Fibroblast of villous mesenchyme (primary cell): ENCODE measurements at regions not wholly inside any gene's neighbourhood (a gene's known extent, or its start where the extent isn't known, plus 50 kb on each side); places are given as distances from the start of the nearest gene placed in this dataset.
"Not testable (repeated sequence)": the region's sequence is repeated elsewhere in the genome, so short reads cannot be mapped to it uniquely, and the experiment has no call there.

Experiments used
- DNase-seq: peaks from one replicate; pipeline ENCODE4 v3.0.0-alpha.2; 2010; ENCODE audit warnings: low read depth
- H3K4me3 ChIP-seq: 2 replicates; pipeline ENCODE4 v1.5.1; 2011; ENCODE audit warnings: low read depth, mild to moderate bottlenecking, low read length
- CTCF ChIP-seq: IDR thresholded peaks from 2 replicates; pipeline ENCODE4 v1.5.1; 2012; ENCODE audit warnings: low read depth, mild to moderate bottlenecking, low read length; ENCODE audit not compliant: insufficient read depth

- TF ChIP-seq CTCF = no peak
- peak; percentile 5 for DNase-seq
- no peak overlapping the region for H3K4me3 ChIP-seq
Measured at GRCh38 chr21:28016571-28016970, 976.1 kb downstream of the LTN1 start.

- H3K4me3 ChIP-seq = not testable (repeated sequence)
- DNase-seq = peak; percentile 24
Measured at GRCh38 chr21:28013123-28013522, 979.6 kb downstream of the LTN1 start.

- not testable (repeated sequence) for H3K4me3 ChIP-seq, DNase-seq
Measured at GRCh38 chr21:28011970-28012369, 980.7 kb downstream of the LTN1 start.

- not testable (repeated sequence) for DNase-seq, H3K4me3 ChIP-seq
Measured at GRCh38 chr21:28008245-28008644, 984.4 kb downstream of the LTN1 start.

- DNase-seq, H3K4me3 ChIP-seq: not testable (repeated sequence)
Measured at GRCh38 chr21:28003627-28004026, 989.0 kb downstream of the LTN1 start.

DNA sequence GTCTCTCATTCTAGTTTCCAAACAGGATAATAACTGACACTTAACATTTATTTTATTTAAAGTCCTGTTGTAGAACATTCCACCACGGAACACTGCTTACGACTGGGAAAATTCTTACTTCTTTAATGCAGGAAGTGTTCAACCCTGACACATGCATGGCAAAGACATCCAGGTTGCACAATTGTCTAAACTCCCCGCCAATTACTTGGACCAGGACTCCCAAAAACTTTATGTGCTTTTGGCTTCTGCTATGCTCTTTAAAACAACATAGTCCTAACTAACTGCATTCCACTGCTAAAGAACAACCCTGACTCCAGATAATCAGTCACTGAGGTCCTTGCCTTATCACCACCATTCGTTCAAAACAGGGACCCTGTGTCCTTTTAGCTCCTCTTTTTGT, 995.8 kb downstream of the LTN1 start:
- DNase-seq = peak; percentile 44
- not testable (repeated sequence) for H3K4me3 ChIP-seq

- not testable (repeated sequence) for H3K4me3 ChIP-seq
- peak; percentile 18 for DNase-seq
Measured at GRCh38 chr21:27984663-27985325, 1007.9 kb downstream of the LTN1 start.

DNA sequence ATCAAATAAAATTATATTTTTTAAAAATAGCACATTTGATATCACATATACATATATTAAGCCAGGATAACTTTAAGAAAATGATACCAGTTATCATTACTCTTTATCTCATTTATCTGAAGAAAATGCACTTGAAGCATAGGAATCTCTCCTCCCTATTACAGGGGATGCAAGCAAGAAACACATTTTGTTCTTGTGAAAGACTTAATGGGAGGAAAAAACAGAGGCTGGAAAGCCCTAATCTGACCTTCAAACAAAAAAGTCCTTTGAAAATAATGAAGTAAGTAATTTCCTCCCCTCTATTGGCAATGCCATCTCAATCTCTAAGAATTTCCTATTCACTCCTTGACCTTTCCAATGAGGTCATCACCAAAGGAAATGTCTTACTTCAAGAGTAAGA, 1012.6 kb upstream of the ADAMTS5 start:
- not testable (repeated sequence) for DNase-seq, H3K4me3 ChIP-seq

DNA sequence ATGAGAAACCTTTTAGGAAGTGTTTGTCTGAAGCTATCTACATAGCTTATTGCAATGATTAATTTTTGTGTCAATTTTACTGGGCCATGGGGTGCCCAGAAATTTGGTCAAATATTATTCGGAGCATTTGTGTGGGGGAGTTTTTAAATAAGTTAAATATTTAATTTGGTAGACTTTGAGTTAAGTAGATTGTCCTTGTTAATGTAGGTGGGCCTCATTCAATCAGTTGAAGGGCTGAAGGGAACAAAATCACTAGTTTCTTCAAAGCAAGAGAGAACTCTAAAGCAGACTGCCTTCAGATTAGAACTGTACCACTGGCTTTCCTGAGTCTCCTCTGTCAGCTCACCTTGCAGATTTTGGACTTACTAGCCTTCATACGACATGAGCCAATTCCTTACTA, 1008.6 kb upstream of the ADAMTS5 start:
- H3K4me3 ChIP-seq = no peak overlapping the region
- DNase-seq = no peak
- no peak for TF ChIP-seq CTCF

DNA sequence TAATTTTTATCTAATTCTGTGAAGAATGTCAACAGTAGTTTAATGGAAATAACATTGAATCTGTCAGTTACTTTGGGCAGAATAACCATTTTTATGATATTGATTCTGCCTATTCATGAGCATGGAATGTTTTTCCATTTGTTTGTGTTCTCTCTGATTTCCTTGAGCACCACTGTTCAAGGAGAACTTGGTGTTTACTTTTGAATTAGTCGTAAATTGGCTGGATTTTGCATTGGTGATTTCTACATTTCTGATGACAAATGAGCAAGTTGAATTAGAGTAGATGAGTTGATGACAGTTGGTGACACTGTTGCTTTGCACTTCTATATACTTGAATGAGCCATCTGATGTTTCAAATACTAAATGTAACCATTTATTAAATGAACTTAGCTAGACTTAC, 1007.3 kb upstream of the ADAMTS5 start:
- not testable (repeated sequence) for DNase-seq, H3K4me3 ChIP-seq

DNA sequence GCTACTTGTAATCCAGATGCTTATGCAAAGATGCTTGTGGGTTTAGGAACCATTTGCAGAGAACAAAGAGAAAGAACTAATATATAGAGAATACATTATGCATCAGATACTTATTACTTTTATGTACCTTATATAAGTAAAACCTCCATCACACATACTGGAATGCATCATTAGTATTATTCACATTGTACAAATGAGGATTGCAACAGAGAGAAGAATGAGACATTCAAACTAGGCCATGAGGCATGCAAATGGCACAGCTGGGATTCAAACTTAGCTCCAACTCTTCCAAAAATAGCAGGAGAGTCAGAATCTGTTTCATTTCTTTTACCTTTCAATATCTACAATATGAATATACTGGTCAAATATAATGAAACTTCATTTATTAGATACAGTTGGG, 1001.4 kb upstream of the ADAMTS5 start:
- H3K4me3 ChIP-seq, DNase-seq: not testable (repeated sequence)

- DNase-seq = peak; percentile 97
- H3K4me3 ChIP-seq = no peak overlapping the region
- TF ChIP-seq CTCF = no peak
Measured at GRCh38 chr21:27954543-27955165, 987.8 kb upstream of the ADAMTS5 start.
